ENCODE measurements at regions not wholly inside any gene's neighbourhood (a gene's known extent, or its start where the extent isn't known, plus 50 kb on each side); places are given as distances from the start of the nearest gene placed in this dataset.

- TF ChIP-seq MXI1 (IDR thresholded peaks at IDR 0.05; ENCODE audit: borderline replicate concordance, low read depth, low read length) (no peak), POLR2A (IDR thresholded peaks at IDR 0.05; ENCODE audit: low read depth, low read length) (no peak), CEBPB (IDR thresholded peaks at IDR 0.05; ENCODE audit: low read depth, low read length) (no peak), MAZ (IDR thresholded peaks at IDR 0.05; ENCODE audit: borderline replicate concordance, low read depth, low read length) (no peak), MAFK (IDR thresholded peaks at IDR 0.05; ENCODE audit: low read depth, low read length) (no peak), RCOR1 (IDR thresholded peaks at IDR 0.05; ENCODE audit: insufficient replicate concordance, low read length) (no peak), SMC3 (IDR thresholded peaks at IDR 0.05; ENCODE audit: low read depth, low read length) (no peak), RAD21 (IDR thresholded peaks at IDR 0.05; ENCODE audit: low read length) (no peak), FOS (IDR thresholded peaks at IDR 0.05; ENCODE audit: low read depth, low read length) (no peak), RFX5 (IDR thresholded peaks at IDR 0.05; ENCODE audit: low read depth, low read length) (no peak), CHD1 (IDR thresholded peaks at IDR 0.05; ENCODE audit: low read depth, low read length) (no peak)
- TF ChIP-seq, protein P1, sequence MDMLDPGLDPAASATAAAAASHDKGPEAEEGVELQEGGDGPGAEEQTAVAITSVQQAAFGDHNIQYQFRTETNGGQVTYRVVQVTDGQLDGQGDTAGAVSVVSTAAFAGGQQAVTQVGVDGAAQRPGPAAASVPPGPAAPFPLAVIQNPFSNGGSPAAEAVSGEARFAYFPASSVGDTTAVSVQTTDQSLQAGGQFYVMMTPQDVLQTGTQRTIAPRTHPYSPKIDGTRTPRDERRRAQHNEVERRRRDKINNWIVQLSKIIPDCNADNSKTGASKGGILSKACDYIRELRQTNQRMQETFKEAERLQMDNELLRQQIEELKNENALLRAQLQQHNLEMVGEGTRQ (IDR thresholded peaks at IDR 0.05; ENCODE audit: low read depth, low read length), result no peak
- TF ChIP-seq, protein P2, sequence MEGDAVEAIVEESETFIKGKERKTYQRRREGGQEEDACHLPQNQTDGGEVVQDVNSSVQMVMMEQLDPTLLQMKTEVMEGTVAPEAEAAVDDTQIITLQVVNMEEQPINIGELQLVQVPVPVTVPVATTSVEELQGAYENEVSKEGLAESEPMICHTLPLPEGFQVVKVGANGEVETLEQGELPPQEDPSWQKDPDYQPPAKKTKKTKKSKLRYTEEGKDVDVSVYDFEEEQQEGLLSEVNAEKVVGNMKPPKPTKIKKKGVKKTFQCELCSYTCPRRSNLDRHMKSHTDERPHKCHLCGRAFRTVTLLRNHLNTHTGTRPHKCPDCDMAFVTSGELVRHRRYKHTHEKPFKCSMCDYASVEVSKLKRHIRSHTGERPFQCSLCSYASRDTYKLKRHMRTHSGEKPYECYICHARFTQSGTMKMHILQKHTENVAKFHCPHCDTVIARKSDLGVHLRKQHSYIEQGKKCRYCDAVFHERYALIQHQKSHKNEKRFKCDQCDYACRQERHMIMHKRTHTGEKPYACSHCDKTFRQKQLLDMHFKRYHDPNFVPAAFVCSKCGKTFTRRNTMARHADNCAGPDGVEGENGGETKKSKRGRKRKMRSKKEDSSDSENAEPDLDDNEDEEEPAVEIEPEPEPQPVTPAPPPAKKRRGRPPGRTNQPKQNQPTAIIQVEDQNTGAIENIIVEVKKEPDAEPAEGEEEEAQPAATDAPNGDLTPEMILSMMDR (conservative IDR thresholded peaks at IDR 0.05; ENCODE audit: low read depth, low read length), result no peak
Observed at GRCh38 chr14:75335571-75335970, 56.9 kb downstream of the FOS start.
